Left ventricle myocardium inferior (tissue), 1 donor: ENCODE measurements at regions not wholly inside any gene's neighbourhood (a gene's known extent, or its start where the extent isn't known, plus 50 kb on each side); places are given as distances from the start of the nearest gene placed in this dataset.
"Not testable (repeated sequence)": the region's sequence is repeated elsewhere in the genome, so short reads cannot be mapped to it uniquely, and the experiment has no call there.

Source experiments
- DNase-seq: peaks from one replicate; pipeline ENCODE4 v3.0.0-alpha.2; 2020
- H3K27ac ChIP-seq: fragments of 200-600 bp; replicated peaks from 2 replicates; pipeline ENCODE4 v1.8.0; 2021
- H3K27me3 ChIP-seq: fragments of 200-600 bp; 2 replicates; pipeline ENCODE4 v1.8.0; 2021; ENCODE audit warnings: low read depth
- H3K36me3 ChIP-seq: fragments of 200-600 bp; 2 replicates; pipeline ENCODE4 v1.8.0; 2021
- H3K4me1 ChIP-seq: fragments of 200-600 bp; 2 replicates; pipeline ENCODE4 v1.8.0; 2021
- H3K4me3 ChIP-seq: fragments of 200-600 bp; 2 replicates; pipeline ENCODE4 v1.8.0; 2021; ENCODE audit warnings: mild to moderate bottlenecking, moderate library complexity
- H3K9me3 ChIP-seq: fragments of 200-600 bp; replicated peaks from 2 replicates; pipeline ENCODE4 v1.8.0; 2021
- CTCF ChIP-seq: fragments of 200-600 bp; IDR thresholded peaks from 2 replicates; pipeline ENCODE4 v1.8.0; 2021; ENCODE audit warnings: antibody characterized with exemption, mild to moderate bottlenecking, borderline replicate concordance
- intact Hi-C: fragments of 100-400 bp; cut with micrococcal nuclease; formaldehyde crosslinking; loops from one replicate; pipeline ENCODE4 v1.11.0; 2022
- donor health status: DM: no; HTN: yes; CAD: no; lungs with severe emphysema.

GRCh38 chr4:163726641-163727040 lies 232.2 kb downstream of the TMA16 start:
- Histone ChIP-seq H3K36me3 (no peaks in the 10 kb centered on the region), H3K4me1 (no peaks in the 10 kb centered on the region), H3K4me3 (no peak overlapping the region), H3K27ac (no peak overlapping the region), H3K27me3 (no peaks in the 10 kb centered on the region), H3K9me3 (peaks cover 17% of the 10 kb centered on the region)
- intact Hi-C loops = no loop called here
- DNase-seq = no peak
- no peak for TF ChIP-seq CTCF

GRCh38 chr4:163731071-163731470 lies 236.6 kb downstream of the TMA16 start:
- intact Hi-C loops = no loop called here
- no peak overlapping the region for H3K27ac ChIP-seq

GRCh38 chr4:163732473-163732872 lies 238.0 kb downstream of the TMA16 start:
- Histone ChIP-seq H3K27me3 (no peaks in the 10 kb centered on the region), H3K27ac (no peak overlapping the region), H3K9me3 (peaks cover 8% of the 10 kb centered on the region), H3K4me3 (no peak overlapping the region), H3K36me3 (no peaks in the 10 kb centered on the region), H3K4me1 (no peaks in the 10 kb centered on the region)
- no peak for DNase-seq
- intact Hi-C loops = no loop called here
- TF ChIP-seq CTCF = no peak

More at GRCh38 chr4:163731071-163731470, 236.6 kb downstream of the TMA16 start:
- no peaks in the 10 kb centered on the region for H3K27me3 ChIP-seq
- no peak for DNase-seq
- H3K4me3 ChIP-seq = no peak overlapping the region
- H3K36me3 ChIP-seq = no peaks in the 10 kb centered on the region
- no peaks in the 10 kb centered on the region for H3K4me1 ChIP-seq
- no peak for TF ChIP-seq CTCF
- peaks cover 12% of the 10 kb centered on the region for H3K9me3 ChIP-seq

GRCh38 chr4:163736876-163737275 lies 242.4 kb downstream of the TMA16 start:
- intact Hi-C loops = no loop called here
- no peaks in the 10 kb centered on the region for H3K27me3 ChIP-seq
- DNase-seq = no peak
- H3K4me1 ChIP-seq = no peaks in the 10 kb centered on the region
- peaks cover 3% of the 10 kb centered on the region for H3K9me3 ChIP-seq
- no peak overlapping the region for H3K27ac ChIP-seq
- no peak for TF ChIP-seq CTCF
- no peaks in the 10 kb centered on the region for H3K36me3 ChIP-seq
- H3K4me3 ChIP-seq = no peak overlapping the region

- H3K36me3 ChIP-seq, DNase-seq, intact Hi-C loops, H3K4me3 ChIP-seq, H3K27me3 ChIP-seq, H3K27ac ChIP-seq, H3K4me1 ChIP-seq, H3K9me3 ChIP-seq: not testable (repeated sequence)
Measured at GRCh38 chr4:163737846-163738245, 243.4 kb downstream of the TMA16 start.

- H3K9me3 ChIP-seq = no peaks in the 10 kb centered on the region
- H3K4me3 ChIP-seq = no peak overlapping the region
- H3K4me1 ChIP-seq = no peaks in the 10 kb centered on the region
- H3K27ac ChIP-seq = no peak overlapping the region
- no peak for DNase-seq
- TF ChIP-seq CTCF = no peak
- no peaks in the 10 kb centered on the region for H3K27me3 ChIP-seq
- intact Hi-C loops = no loop called here
- H3K36me3 ChIP-seq = no peaks in the 10 kb centered on the region
Measured at GRCh38 chr4:163738521-163738920, 244.0 kb downstream of the TMA16 start.
